ENCODE measurements at regions not wholly inside any gene's neighbourhood (a gene's known extent, or its start where the extent isn't known, plus 50 kb on each side); places are given as distances from the start of the nearest gene placed in this dataset.

DNA sequence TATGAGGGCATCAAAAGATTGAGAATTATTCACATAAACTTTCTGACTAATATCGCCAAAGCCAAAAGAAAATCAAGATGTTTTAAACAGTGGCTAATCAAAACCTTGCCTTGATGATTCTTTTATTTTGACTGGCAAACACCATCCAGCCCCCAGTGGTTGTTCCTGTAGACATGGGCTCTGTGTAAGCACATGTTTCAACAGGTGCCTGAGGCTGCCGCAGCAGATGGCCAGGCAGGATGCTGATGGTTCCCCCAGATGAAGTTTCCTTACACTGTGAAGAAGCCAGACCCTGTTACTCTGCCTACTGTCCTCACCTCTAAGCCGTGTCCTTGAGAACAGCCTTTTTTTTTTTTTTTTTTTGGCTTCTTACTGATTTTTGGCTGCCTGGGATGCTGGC lies 146.5 kb downstream of the RAB11FIP2 start:
- no peak for DNase-seq (ENCODE audit: low spot score)
- TF ChIP-seq, protein P1, sequence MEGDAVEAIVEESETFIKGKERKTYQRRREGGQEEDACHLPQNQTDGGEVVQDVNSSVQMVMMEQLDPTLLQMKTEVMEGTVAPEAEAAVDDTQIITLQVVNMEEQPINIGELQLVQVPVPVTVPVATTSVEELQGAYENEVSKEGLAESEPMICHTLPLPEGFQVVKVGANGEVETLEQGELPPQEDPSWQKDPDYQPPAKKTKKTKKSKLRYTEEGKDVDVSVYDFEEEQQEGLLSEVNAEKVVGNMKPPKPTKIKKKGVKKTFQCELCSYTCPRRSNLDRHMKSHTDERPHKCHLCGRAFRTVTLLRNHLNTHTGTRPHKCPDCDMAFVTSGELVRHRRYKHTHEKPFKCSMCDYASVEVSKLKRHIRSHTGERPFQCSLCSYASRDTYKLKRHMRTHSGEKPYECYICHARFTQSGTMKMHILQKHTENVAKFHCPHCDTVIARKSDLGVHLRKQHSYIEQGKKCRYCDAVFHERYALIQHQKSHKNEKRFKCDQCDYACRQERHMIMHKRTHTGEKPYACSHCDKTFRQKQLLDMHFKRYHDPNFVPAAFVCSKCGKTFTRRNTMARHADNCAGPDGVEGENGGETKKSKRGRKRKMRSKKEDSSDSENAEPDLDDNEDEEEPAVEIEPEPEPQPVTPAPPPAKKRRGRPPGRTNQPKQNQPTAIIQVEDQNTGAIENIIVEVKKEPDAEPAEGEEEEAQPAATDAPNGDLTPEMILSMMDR (IDR thresholded peaks at IDR 0.05; ENCODE audit: extremely low read depth, missing control alignments) = no peak

DNA sequence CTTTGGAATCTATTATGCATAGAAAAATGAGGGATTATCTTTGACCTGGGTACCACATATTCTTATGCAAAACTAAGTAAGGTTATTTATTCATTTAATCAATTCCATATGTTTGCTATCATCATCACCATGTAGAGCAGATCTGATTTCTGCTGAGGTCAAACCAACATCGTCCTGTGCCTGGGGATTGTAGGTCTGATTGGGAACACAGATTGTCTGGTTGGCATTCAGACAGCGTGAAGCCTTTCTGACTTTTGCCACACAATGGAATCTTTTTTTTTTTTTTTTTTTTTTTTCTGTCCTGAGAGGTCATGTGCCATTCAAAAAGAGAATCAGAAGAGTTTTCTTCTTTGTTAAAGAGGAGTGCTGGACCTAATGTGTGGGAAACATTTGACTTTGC lies 142.9 kb downstream of the RAB11FIP2 start:
- TF ChIP-seq, protein P1 (IDR thresholded peaks at IDR 0.05; ENCODE audit: extremely low read depth, missing control alignments) = no peak
- no peak for DNase-seq (ENCODE audit: low spot score)

DNA sequence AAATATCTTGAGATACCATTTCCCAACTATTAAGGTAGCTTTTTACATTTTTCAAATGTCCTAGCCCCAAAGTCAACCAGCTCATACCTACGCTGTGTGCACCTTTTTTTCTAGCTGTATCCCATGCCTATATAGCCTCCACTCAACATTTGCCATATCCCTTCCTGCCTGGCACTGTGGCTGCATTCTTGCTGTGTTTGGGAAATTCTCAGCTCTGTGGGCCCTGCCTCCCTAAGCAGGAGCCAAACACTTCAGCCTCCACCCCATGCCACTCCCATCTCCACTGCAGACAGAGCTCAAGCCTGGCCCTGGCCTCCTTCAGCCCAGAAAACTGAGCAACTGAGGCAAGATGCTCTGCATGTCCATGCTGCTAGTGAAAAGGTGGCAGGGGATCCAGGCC lies 141.3 kb downstream of the RAB11FIP2 start:
- no peak for DNase-seq (ENCODE audit: low spot score)

DNA sequence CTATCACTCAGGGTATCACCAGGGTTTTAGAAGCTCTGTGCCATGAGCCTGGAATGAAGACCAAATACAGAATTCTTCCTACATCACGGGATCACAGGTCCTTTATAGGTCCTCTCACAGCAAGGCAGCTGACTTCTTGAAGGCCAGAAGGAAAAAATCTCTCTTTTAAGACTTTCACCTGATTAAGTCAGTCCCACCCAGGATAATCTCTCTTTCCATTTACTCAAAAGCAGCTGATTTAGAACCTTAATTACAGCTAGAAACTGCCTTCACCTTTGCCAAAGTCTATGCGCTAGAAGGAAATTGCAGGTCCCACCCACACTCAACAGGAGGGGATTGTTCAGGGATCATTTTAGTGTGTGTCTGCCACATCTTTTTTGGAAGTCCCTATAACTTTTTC lies 135.1 kb downstream of the RAB11FIP2 start:
- TF ChIP-seq, protein P1 (IDR thresholded peaks at IDR 0.05; ENCODE audit: extremely low read depth, missing control alignments) = no peak
- DNase-seq (ENCODE audit: low spot score) = no peak

More for the DNA sequence above, 141.3 kb downstream of the RAB11FIP2 start:
- TF ChIP-seq, protein P1 (IDR thresholded peaks at IDR 0.05; ENCODE audit: extremely low read depth, missing control alignments) = no peak

DNA sequence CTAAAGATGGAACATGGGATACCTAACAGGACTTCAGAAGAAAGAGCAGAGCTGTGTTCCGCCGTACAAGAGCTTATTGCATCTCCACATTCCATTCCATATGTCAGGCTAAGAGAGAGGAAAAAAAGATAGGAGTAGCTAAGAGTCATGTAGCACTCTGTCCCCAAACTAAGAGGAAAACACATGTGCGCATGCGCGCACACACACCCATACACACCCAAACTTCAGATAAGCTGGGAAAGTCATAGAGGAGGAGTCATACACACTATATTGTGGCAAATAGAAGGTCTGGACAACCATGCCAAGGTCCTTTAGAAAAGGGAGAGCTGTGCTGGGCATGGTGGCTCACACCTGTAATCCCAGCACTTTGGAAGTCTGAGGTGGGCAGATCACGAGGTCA lies 132.4 kb downstream of the RAB11FIP2 start:
- DNase-seq (ENCODE audit: low spot score) = no peak
- TF ChIP-seq, protein P1 (IDR thresholded peaks at IDR 0.05; ENCODE audit: extremely low read depth, missing control alignments) = no peak

DNA sequence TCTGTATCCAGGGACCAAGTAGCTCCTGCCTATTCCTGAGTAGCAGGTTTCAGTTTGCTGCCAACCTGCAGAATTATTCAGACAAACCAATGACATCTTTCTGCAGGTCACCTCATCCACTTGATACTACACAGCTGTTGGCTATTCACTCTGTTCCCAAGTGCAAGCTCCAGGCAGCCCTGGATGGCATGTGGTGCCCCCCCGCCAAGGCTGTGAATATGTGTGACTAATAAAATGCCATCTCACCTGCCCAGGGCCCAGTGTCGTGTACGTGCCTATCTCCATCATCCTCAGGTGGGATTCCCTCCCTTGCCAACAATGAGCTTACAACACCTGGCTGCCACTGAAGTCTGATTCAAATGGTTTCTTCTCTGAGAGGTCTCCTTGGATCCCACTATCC lies 125.8 kb downstream of the RAB11FIP2 start:
- TF ChIP-seq, protein P1 (IDR thresholded peaks at IDR 0.05; ENCODE audit: extremely low read depth, missing control alignments) = no peak
- no peak for DNase-seq (ENCODE audit: low spot score)

DNA sequence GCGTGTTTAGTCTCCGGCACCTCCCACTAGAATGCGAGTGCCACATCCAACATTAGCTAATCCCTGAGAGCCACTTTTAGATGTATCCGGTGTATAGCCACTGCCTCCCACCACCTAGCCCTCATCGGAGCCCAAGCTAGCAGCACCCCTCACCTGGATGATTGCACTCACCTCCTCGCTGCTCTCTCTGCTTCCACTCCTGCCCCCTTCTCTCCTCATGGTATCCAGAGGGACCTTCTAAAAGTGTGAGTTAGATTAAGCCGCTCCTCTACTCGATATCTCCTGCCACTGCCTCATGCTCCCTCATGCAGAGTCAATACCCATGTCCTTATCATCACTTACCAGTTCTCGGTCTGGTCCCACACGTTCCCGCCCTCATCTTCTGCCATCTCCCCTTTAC lies 125.3 kb downstream of the RAB11FIP2 start:
- DNase-seq (ENCODE audit: low spot score) = no peak
- TF ChIP-seq, protein P1 (IDR thresholded peaks at IDR 0.05; ENCODE audit: extremely low read depth, missing control alignments) = no peak

All from GM20000 (cell line).